ENCODE measurements at regions not wholly inside any gene's neighbourhood (a gene's known extent, or its start where the extent isn't known, plus 50 kb on each side); places are given as distances from the start of the nearest gene placed in this dataset.

DNA sequence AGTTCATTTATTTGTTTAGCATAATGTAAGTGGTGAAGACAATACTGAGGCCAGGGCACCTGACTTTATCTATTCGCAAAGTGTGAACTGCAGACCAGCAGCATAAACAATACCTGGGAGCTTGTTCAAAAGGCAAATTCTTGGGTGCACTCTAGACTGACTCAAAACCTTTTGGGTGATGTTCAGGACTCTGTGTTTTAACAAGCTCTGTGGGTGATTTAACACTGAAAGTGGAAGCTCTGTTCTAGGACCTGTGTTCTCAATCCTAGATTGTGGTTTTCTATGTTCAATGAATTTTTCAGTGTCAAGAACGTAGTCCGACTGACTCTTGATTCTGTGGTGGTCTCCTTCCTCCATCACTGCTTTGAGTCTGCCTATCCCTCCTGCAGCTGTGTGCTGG lies 71.9 kb downstream of the GPR88 start:
- Histone ChIP-seq H4K20me1 (ENCODE audit: insufficient read depth, low read length) (no peaks in the 10 kb centered on the region), H3K4me1 (ENCODE audit: low read length) (no peaks in the 10 kb centered on the region), H3K79me2 (ENCODE audit: low read length) (no peaks in the 10 kb centered on the region), H3F3A (ENCODE audit: insufficient read depth, low read length) (no peaks in the 10 kb centered on the region), H3K27me3 (replicated peaks; ENCODE audit: insufficient read depth, low read length) (no peaks in the 10 kb centered on the region), H3K9ac (ENCODE audit: low read length) (no peak overlapping the region), H3K9me2 (replicated peaks; ENCODE audit: insufficient read depth, low read length) (no peaks in the 10 kb centered on the region), H3K4me3 (ENCODE audit: low read length) (no peak overlapping the region), H2AFZ (ENCODE audit: low read length) (no peak overlapping the region), H3K36me3 (replicated peaks; ENCODE audit: insufficient read depth, low read length) (no peaks in the 10 kb centered on the region), H3K4me2 (ENCODE audit: low read depth, low read length) (no peak overlapping the region), H3K27ac (ENCODE audit: low read length) (no peak overlapping the region), H3K9me3 (replicated peaks; ENCODE audit: insufficient read depth, low read length) (no peaks in the 10 kb centered on the region)
- no peak for DNase-seq
- TF ChIP-seq, protein P1, sequence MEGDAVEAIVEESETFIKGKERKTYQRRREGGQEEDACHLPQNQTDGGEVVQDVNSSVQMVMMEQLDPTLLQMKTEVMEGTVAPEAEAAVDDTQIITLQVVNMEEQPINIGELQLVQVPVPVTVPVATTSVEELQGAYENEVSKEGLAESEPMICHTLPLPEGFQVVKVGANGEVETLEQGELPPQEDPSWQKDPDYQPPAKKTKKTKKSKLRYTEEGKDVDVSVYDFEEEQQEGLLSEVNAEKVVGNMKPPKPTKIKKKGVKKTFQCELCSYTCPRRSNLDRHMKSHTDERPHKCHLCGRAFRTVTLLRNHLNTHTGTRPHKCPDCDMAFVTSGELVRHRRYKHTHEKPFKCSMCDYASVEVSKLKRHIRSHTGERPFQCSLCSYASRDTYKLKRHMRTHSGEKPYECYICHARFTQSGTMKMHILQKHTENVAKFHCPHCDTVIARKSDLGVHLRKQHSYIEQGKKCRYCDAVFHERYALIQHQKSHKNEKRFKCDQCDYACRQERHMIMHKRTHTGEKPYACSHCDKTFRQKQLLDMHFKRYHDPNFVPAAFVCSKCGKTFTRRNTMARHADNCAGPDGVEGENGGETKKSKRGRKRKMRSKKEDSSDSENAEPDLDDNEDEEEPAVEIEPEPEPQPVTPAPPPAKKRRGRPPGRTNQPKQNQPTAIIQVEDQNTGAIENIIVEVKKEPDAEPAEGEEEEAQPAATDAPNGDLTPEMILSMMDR (IDR thresholded peaks at IDR 0.05; ENCODE audit: low read length), result no peak
- TF ChIP-seq EZH2 (optimal IDR thresholded peaks at IDR 0.05; ENCODE audit: low read depth, low read length) (no peak), EZH2phosphoT487 (IDR thresholded peaks at IDR 0.05; ENCODE audit: low read length) (no peak)

DNA sequence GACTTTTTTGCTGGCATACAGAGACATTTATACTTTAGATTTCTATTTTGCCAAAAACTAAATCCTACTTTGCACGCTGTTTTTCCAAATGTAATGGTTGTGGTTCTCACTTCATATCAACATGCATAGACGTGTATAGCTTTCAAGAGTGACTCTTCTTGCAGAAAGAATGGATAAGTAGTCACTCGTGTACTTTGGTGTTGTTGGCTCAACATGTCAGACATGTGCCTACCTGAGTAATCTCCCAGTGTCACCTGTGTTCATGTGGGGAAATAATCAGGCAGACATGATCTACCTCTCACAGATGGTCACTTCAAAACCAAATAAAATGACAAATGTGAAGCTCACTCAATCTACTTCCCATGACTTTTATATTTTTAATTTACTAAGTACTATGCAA lies 73.1 kb downstream of the GPR88 start:
- Histone ChIP-seq H3K9me3 (replicated peaks; ENCODE audit: insufficient read depth, low read length) (no peaks in the 10 kb centered on the region), H3K79me2 (ENCODE audit: low read length) (no peaks in the 10 kb centered on the region), H3F3A (ENCODE audit: insufficient read depth, low read length) (no peaks in the 10 kb centered on the region), H3K9ac (ENCODE audit: low read length) (no peak overlapping the region), H3K4me2 (ENCODE audit: low read depth, low read length) (no peak overlapping the region), H2AFZ (ENCODE audit: low read length) (no peak overlapping the region), H3K27me3 (replicated peaks; ENCODE audit: insufficient read depth, low read length) (no peaks in the 10 kb centered on the region), H3K27ac (ENCODE audit: low read length) (no peak overlapping the region), H3K4me1 (ENCODE audit: low read length) (no peaks in the 10 kb centered on the region), H3K9me2 (replicated peaks; ENCODE audit: insufficient read depth, low read length) (no peaks in the 10 kb centered on the region), H3K36me3 (replicated peaks; ENCODE audit: insufficient read depth, low read length) (no peaks in the 10 kb centered on the region), H3K4me3 (ENCODE audit: low read length) (no peak overlapping the region), H4K20me1 (ENCODE audit: insufficient read depth, low read length) (no peaks in the 10 kb centered on the region)
- TF ChIP-seq, protein P1 (IDR thresholded peaks at IDR 0.05; ENCODE audit: low read length), result no peak
- TF ChIP-seq EZH2 (optimal IDR thresholded peaks at IDR 0.05; ENCODE audit: low read depth, low read length) (no peak), EZH2phosphoT487 (IDR thresholded peaks at IDR 0.05; ENCODE audit: low read length) (no peak)
- no peak for DNase-seq

DNA sequence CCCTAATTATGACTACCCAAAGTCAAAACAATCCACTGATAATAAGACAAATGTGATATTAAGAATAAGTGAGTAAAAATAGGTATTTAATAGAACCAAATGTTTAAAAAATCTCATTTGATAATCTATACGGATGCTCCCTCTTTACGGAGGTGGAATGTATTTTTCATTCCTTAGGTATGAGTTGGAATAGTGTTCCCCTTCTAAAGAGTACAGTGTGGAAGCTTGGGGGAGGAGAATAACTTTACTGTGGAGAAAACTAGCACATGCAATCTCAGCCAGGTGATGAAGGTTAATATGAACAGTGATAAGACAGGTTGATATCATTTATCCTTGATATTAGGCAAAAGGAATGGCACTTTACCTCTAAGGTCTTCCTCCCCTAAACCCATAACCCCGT lies 74.6 kb downstream of the GPR88 start:
- Histone ChIP-seq H3K79me2 (ENCODE audit: low read length) (no peaks in the 10 kb centered on the region), H3K9ac (ENCODE audit: low read length) (no peak overlapping the region), H3K27ac (ENCODE audit: low read length) (no peak overlapping the region), H3K27me3 (replicated peaks; ENCODE audit: insufficient read depth, low read length) (no peaks in the 10 kb centered on the region), H3F3A (ENCODE audit: insufficient read depth, low read length) (no peaks in the 10 kb centered on the region), H3K9me3 (replicated peaks; ENCODE audit: insufficient read depth, low read length) (no peaks in the 10 kb centered on the region), H3K4me2 (ENCODE audit: low read depth, low read length) (no peak overlapping the region), H2AFZ (ENCODE audit: low read length) (no peak overlapping the region), H3K36me3 (replicated peaks; ENCODE audit: insufficient read depth, low read length) (no peaks in the 10 kb centered on the region), H3K4me3 (ENCODE audit: low read length) (no peak overlapping the region), H4K20me1 (ENCODE audit: insufficient read depth, low read length) (no peaks in the 10 kb centered on the region), H3K4me1 (ENCODE audit: low read length) (no peaks in the 10 kb centered on the region), H3K9me2 (replicated peaks; ENCODE audit: insufficient read depth, low read length) (no peaks in the 10 kb centered on the region)
- no peak for DNase-seq
- TF ChIP-seq, protein P1 (IDR thresholded peaks at IDR 0.05; ENCODE audit: low read length), result no peak
- TF ChIP-seq EZH2phosphoT487 (IDR thresholded peaks at IDR 0.05; ENCODE audit: low read length), result no peak
- TF ChIP-seq EZH2 (optimal IDR thresholded peaks at IDR 0.05; ENCODE audit: low read depth, low read length), result no peak

Measured in MM.1S (cell line).